ENCODE measurements at regions not wholly inside any gene's neighbourhood (a gene's known extent, or its start where the extent isn't known, plus 50 kb on each side); places are given as distances from the start of the nearest gene placed in this dataset.

DNA sequence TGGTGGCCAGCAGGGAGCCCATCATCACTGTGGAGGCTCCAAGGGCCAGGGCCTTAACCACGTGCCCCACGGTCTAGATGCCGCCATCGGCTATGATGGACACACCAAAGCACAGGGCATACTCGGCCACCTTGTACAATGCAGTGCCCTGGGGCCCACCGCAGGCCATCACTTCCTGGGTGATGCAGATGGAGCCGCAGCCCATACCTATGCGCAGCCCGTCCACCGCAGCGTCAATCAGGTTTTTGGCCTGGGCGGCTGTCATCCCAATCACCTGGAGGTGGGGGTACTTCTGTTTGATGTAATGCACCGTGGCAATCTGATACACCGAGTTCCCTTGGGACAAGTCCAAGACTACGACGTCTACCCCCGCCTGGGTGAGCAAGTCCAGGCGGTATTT lies 153.3 kb upstream of the ZSWIM2 start:
- TF ChIP-seq, protein P1, sequence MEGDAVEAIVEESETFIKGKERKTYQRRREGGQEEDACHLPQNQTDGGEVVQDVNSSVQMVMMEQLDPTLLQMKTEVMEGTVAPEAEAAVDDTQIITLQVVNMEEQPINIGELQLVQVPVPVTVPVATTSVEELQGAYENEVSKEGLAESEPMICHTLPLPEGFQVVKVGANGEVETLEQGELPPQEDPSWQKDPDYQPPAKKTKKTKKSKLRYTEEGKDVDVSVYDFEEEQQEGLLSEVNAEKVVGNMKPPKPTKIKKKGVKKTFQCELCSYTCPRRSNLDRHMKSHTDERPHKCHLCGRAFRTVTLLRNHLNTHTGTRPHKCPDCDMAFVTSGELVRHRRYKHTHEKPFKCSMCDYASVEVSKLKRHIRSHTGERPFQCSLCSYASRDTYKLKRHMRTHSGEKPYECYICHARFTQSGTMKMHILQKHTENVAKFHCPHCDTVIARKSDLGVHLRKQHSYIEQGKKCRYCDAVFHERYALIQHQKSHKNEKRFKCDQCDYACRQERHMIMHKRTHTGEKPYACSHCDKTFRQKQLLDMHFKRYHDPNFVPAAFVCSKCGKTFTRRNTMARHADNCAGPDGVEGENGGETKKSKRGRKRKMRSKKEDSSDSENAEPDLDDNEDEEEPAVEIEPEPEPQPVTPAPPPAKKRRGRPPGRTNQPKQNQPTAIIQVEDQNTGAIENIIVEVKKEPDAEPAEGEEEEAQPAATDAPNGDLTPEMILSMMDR (optimal IDR thresholded peaks at IDR 0.05 in 1 of 3, IDR thresholded peaks at IDR 0.05 in 1 of 3, conservative IDR thresholded peaks at IDR 0.05 in 1 of 3; ENCODE audit: extremely low read depth in 1 of 3, insufficient read depth in 2 of 3, low read length in 3 of 3), result no peak
- TF ChIP-seq EZH2 (IDR thresholded peaks at IDR 0.05; ENCODE audit: low read length), result no peak

All from keratinocyte (primary cell).